Adrenal gland (tissue), 9 donors: ENCODE measurements at regions not wholly inside any gene's neighbourhood (a gene's known extent, or its start where the extent isn't known, plus 50 kb on each side); places are given as distances from the start of the nearest gene placed in this dataset.
"Not testable (repeated sequence)": the region's sequence is repeated elsewhere in the genome, so short reads cannot be mapped to it uniquely, and the experiment has no call there.

Experiments
- DNase-seq, 7 donors: peaks; one replicate each; pipeline ENCODE4 v3.0.0-alpha.2; 2019 to 2020
- H3K27ac ChIP-seq, 5 donors: fragments of 200-600 bp; sonication (generic) in 4 of 5; 1 replicate in 3 of 5; 2 replicates in 2 of 5; pipeline versions ENCODE4 v1.5.1 to v1.8.0; 2016 to 2020; ENCODE audit warnings: mild to moderate bottlenecking in 1 of 5
- H3K27me3 ChIP-seq: fragments of 200-600 bp; 2 replicates; pipeline ENCODE4 v1.8.0; 2021
- H3K36me3 ChIP-seq, 2 donors: fragments of 200-600 bp; replicated peaks in 1 of 2; 1 replicate in 1 of 2; 2 replicates in 1 of 2; pipeline versions ENCODE4 v1.5.1 to v1.8.0; 2018 to 2022
- H3K4me1 ChIP-seq, 2 donors: fragments of 200-600 bp; replicated peaks in 1 of 2; 1 replicate in 1 of 2; 2 replicates in 1 of 2; pipeline versions ENCODE4 v1.5.1 to v1.8.0; 2018 to 2021
- H3K4me3 ChIP-seq, 4 donors: fragments of 200-600 bp; sonication (generic) in 3 of 4; one replicate each; pipeline ENCODE4 v1.5.1; 2016 to 2018
- H3K9me3 ChIP-seq, 3 donors: fragments of 200-600 bp; sonication (generic) in 1 of 3; replicated peaks in 1 of 3; 1 replicate in 2 of 3; 2 replicates in 1 of 3; pipeline versions ENCODE4 v1.5.1 to v1.8.0; 2016 to 2021
- CTCF ChIP-seq, 6 experiments: fragments of 450-650 bp in 4 of 6; fragments of 200-600 bp in 2 of 6; sonication (generic) in 1 of 6; IDR thresholded peaks; 1 replicate in 5 of 6; 2 replicates in 1 of 6; pipeline versions ENCODE4 v1.5.1 to v1.8.0; 2016 to 2021; ENCODE audit warnings: antibody characterized with exemption in 6 of 6, mild to moderate bottlenecking in 2 of 6, moderate library complexity in 1 of 6
- POLR2A ChIP-seq, 2 donors: fragments of 450-650 bp; IDR thresholded peaks; one replicate each; pipeline ENCODE4 v1.6.1; 2017; ENCODE audit warnings: antibody characterized with exemption in 2 of 2, mild to moderate bottlenecking in 2 of 2, moderate library complexity in 1 of 2
- WGBS, 4 donors: extraction: QIAGEN DNeasy Blood & Tissue Kit in 2 of 4; methylation state at CpG; one replicate each; pipeline versions ENCODE4 v1.1.5 to v1.1.7; 2013 to 2017; 5-methylcytosine and 5-hydroxymethylcytosine counted together
- intact Hi-C, 2 donors: fragments of 100-400 bp; cut with DNase I; formaldehyde crosslinking; loops; one replicate each; pipeline versions ENCODE4 v1.14.1 to v1.15.0; 2022 to 2023
- donor health status: healthy with polysubstance abuse.
- donor health status: Bipolar disorder and iron deficiency.
- donor health status: DM: yes; HTN: yes; CAD: no.
- donor health status: DM: no; HTN: no; CAD: no.
- donor health status: DM: no; HTN: no; CAD: no.

DNA sequence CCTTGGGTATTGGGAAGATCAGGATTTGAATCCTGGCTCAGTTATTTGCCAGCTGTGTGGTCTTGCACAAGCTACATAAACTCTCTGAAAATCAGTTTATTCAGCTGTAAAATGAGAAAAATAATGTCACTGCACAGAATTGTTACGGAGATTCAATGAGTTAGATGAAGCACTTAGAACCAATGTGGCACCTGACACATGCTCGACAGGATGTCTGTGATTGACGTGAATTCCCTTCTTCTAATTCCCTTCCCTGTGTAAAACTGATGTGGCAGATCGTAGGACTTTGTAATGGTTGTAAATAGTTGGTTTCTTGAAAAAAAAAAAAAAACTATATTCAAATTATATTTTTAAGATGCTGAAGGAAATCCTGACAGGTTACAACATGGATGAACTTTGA is 249.9 kb upstream of the MKLN1 start:
- peaks cover 8 to 43% of the 10 kb centered on the region in 2 donors for H3K4me1 ChIP-seq
- TF ChIP-seq POLR2A (IDR thresholded peaks at IDR 0.05): no peak
- no peak overlapping the region for H3K4me3 ChIP-seq
- no peak for DNase-seq
- WGBS, 4 donors: 65 to 82% (median 67%) methylated on average over 4 of the region's 4 CpGs
- H3K27ac ChIP-seq: peak overlapping the region in 1 of 5 donors; percentile 33
- intact Hi-C loops: no loop called here
- no peaks in the 10 kb centered on the region for H3K9me3 ChIP-seq
- H3K27me3 ChIP-seq: no peaks in the 10 kb centered on the region
- no peaks in the 10 kb centered on the region for H3K36me3 ChIP-seq

DNA sequence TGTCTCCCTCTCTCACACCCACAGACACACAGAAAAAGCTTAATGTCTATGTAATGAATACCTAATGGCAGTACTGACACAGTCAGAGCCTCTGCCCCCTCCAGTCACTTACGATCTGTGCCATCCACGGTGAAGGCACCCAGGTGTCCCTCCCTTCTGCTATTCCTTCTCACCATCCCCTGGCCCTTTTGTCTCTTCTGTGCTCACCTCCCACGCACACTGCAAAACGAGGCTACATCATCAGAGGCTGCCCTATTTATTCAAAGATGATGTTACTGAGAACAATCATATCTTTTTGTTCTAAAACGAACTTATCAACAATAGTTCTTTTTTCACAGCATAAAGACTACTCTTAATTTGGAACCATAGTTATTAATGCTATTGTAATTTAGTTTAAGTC is 246.9 kb upstream of the MKLN1 start:
- peak overlapping the region in 1 of 5 donors; percentile 27 for H3K27ac ChIP-seq

DNA sequence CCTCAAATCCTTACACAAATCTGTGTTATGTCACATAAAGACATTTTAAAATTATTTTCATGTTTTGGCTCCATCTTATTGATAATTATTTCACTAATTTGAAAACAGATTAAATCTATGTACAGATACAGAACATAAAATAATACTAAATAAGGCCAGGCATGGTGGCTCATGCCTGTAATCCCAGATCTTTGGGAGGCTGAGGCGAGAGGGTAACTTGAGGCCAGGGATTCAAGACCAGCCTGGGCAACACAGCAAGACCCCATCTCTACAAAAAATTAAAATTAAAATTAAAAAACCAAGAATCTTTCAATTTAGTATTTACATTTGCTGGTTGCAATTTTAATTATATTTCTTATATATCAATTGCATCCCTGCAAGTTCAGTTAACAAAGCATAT is 246.4 kb upstream of the MKLN1 start:
- TF ChIP-seq CTCF (IDR thresholded peaks at IDR 0.05) (no peak), POLR2A (IDR thresholded peaks at IDR 0.05) (no peak)
- no peaks in the 10 kb centered on the region for H3K36me3 ChIP-seq
- peaks cover 12 to 53% of the 10 kb centered on the region in 2 donors for H3K4me1 ChIP-seq
- no peaks in the 10 kb centered on the region for H3K9me3 ChIP-seq
- no peak for DNase-seq
- 92 to 100% (median 100%) methylated on average over 1 of the region's 1 CpG for WGBS, 4 donors
- no peaks in the 10 kb centered on the region for H3K27me3 ChIP-seq
- intact Hi-C loops: no loop called here
- H3K27ac ChIP-seq: no peak overlapping the region
- no peak overlapping the region for H3K4me3 ChIP-seq

More for the DNA sequence above, 246.9 kb upstream of the MKLN1 start:
- intact Hi-C loops: no loop called here
- DNase-seq: no peak
- no peak overlapping the region for H3K4me3 ChIP-seq
- H3K36me3 ChIP-seq: no peaks in the 10 kb centered on the region
- H3K27me3 ChIP-seq: no peaks in the 10 kb centered on the region
- 77 to 87% (median 83%) methylated on average over 5 of the region's 5 CpGs for WGBS, 4 donors
- peaks cover 8 to 53% of the 10 kb centered on the region in 2 donors for H3K4me1 ChIP-seq
- H3K9me3 ChIP-seq: no peaks in the 10 kb centered on the region
- TF ChIP-seq CTCF (IDR thresholded peaks at IDR 0.05): no peak

- Histone ChIP-seq H3K4me1 (peaks cover 12 to 51% of the 10 kb centered on the region in 2 donors), H3K36me3 (no peaks in the 10 kb centered on the region), H3K4me3 (no peak overlapping the region), H3K27ac (no peak overlapping the region), H3K9me3 (no peaks in the 10 kb centered on the region), H3K27me3 (no peaks in the 10 kb centered on the region)
- intact Hi-C loops: no loop called here
- WGBS, 4 donors: 74 to 87% (median 83%) methylated on average over 1 of the region's 1 CpG
- DNase-seq: no peak
- no peak for TF ChIP-seq CTCF (IDR thresholded peaks at IDR 0.05)
- no peak for TF ChIP-seq POLR2A (IDR thresholded peaks at IDR 0.05)
Measured at GRCh38 chr7:131083781-131084180, 243.9 kb upstream of the MKLN1 start.

DNA sequence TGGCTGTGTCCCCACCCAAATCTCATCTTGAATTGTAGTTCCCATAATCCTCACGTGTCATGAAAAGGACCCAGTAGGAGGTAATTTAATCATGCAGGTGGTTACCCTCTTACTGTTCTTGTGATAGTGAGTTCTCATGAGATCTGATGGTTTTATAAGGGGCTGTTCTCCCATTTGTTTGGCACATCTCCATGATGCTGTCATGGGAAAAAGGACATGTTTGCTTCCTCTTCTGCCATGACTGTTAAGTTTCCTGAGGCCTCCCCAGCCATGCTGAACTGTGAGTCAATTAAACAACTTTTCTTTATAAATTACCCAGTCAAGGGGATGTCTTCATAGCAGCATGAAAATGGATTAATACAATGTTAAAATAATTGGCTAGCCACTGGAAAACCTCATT is 243.3 kb upstream of the MKLN1 start:
- H3K4me1 ChIP-seq: peaks cover 12 to 56% of the 10 kb centered on the region in 2 donors
- DNase-seq, H3K27ac ChIP-seq, H3K27me3 ChIP-seq, H3K36me3 ChIP-seq, intact Hi-C loops, H3K4me3 ChIP-seq, H3K9me3 ChIP-seq: not testable (repeated sequence)
- 88 to 100% (median 96%) methylated on average over 1 of the region's 1 CpG for WGBS, 4 donors
